ENCODE measurements at regions not wholly inside any gene's neighbourhood (a gene's known extent, or its start where the extent isn't known, plus 50 kb on each side); places are given as distances from the start of the nearest gene placed in this dataset.

DNA sequence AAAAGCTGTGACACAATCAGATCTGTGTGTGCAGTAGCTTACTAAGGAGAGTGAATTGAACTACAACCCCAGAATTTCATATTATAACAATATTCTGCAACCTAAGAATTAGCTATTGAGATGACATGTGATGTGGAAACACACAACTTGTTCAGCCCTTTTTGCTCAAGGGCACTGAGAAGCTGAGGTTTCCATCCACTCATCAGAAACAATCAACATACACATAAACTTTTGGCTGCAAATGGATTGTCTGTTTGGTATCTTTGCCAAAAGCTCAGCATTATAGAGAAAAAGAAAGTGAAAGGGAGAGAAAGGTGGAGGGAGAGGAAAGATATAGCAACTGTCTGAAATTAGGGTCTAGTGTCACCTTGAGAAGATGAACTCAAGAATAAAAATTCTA lies 117.2 kb upstream of the KLF7 start:
- no peaks in the 10 kb centered on the region for H3K9me3 Mint-ChIP-seq
- Histone ChIP-seq H3K27ac (ENCODE audit: low read depth in 1 of 2, low read length in 2 of 2) (peak overlapping the region; percentile 34 to 78), H3K36me3 (replicated peaks in 1 of 2; ENCODE audit: control insufficient read depth in 1 of 2, insufficient read depth in 2 of 2, low read length in 2 of 2) (no peaks in the 10 kb centered on the region), H3K4me2 (replicated peaks; ENCODE audit: extremely low read depth, low read length, poor library complexity, severe bottlenecking) (peak overlapping the region; percentile 62), H4K20me1 (ENCODE audit: insufficient read depth, low read length) (no peaks in the 10 kb centered on the region), H3K27me3 (ENCODE audit: control insufficient read depth in 2 of 2, insufficient read depth in 2 of 2, low read length in 2 of 2) (no peaks in the 10 kb centered on the region), H3K9ac (ENCODE audit: insufficient read depth, low read length, poor library complexity, severe bottlenecking) (peak overlapping the region; percentile 43), H3K4me3 (replicated peaks in 1 of 3; ENCODE audit: low read depth in 2 of 3, low read length in 3 of 3) (peak overlapping the region in 2 of 3 experiments; percentile 21 to 49), H3K79me2 (ENCODE audit: insufficient read depth, low read length) (no peaks in the 10 kb centered on the region), H2AFZ (ENCODE audit: insufficient read depth, low read depth, low read length, poor library complexity, severe bottlenecking) (peak overlapping the region; percentile 70), H3K4me1 (ENCODE audit: control insufficient read depth in 1 of 2, insufficient read depth in 2 of 2, low read length in 2 of 2) (peaks cover 11 to 19% of the 10 kb centered on the region in 2 donors), H3K9me3 (replicated peaks in 1 of 2; ENCODE audit: control insufficient read depth in 1 of 2, insufficient read depth in 1 of 2, low read length in 2 of 2) (no peaks in the 10 kb centered on the region)
- no peak for DNase-seq
- H3K36me3 Mint-ChIP-seq, result no peaks in the 10 kb centered on the region
- intact Hi-C loops (cut with micrococcal nuclease), result no loop called here
- peaks cover 0 to 1% (median 0%) of the 10 kb centered on the region in 3 donors for H3K27me3 Mint-ChIP-seq (ENCODE audit: low read depth in 3 of 3)
- peak overlapping the region in 1 of 2 donors; percentile 82 for H3K4me3 Mint-ChIP-seq
- H3K4me1 Mint-ChIP-seq, result peaks cover 14% of the 10 kb centered on the region
- H3K27ac Mint-ChIP-seq, result peak overlapping the region; percentile 69 to 92 (median 83)
- TF ChIP-seq, protein P1, sequence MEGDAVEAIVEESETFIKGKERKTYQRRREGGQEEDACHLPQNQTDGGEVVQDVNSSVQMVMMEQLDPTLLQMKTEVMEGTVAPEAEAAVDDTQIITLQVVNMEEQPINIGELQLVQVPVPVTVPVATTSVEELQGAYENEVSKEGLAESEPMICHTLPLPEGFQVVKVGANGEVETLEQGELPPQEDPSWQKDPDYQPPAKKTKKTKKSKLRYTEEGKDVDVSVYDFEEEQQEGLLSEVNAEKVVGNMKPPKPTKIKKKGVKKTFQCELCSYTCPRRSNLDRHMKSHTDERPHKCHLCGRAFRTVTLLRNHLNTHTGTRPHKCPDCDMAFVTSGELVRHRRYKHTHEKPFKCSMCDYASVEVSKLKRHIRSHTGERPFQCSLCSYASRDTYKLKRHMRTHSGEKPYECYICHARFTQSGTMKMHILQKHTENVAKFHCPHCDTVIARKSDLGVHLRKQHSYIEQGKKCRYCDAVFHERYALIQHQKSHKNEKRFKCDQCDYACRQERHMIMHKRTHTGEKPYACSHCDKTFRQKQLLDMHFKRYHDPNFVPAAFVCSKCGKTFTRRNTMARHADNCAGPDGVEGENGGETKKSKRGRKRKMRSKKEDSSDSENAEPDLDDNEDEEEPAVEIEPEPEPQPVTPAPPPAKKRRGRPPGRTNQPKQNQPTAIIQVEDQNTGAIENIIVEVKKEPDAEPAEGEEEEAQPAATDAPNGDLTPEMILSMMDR (IDR thresholded peaks at IDR 0.05), result no peak

DNA sequence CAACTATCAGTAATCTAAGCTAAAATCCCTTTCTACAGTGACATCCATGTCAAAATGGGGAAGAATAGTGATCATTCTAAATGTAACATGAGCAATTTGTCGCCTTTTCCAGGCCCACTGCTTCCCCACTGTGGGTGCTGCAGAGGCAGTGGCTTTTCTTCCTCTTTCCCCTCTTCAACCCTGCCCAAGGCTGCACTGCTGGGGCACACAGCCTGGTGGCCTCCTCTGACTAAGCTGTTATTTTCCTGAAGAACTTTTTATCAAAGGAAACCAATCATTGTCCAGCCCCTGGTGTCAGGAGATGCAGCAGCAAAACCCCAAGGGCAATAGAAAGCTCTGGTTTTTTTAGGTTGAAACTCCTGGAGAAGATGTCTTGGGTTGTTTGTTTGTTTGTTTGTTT lies 117.6 kb upstream of the KLF7 start:
- Histone ChIP-seq H3K79me2 (ENCODE audit: insufficient read depth, low read length) (no peaks in the 10 kb centered on the region), H3K27me3 (ENCODE audit: control insufficient read depth in 2 of 2, insufficient read depth in 2 of 2, low read length in 2 of 2) (no peaks in the 10 kb centered on the region), H3K4me3 (replicated peaks in 1 of 3; ENCODE audit: low read depth in 2 of 3, low read length in 3 of 3) (peak overlapping the region in 2 of 3 experiments; percentile 21 to 49), H4K20me1 (ENCODE audit: insufficient read depth, low read length) (no peaks in the 10 kb centered on the region), H2AFZ (ENCODE audit: insufficient read depth, low read depth, low read length, poor library complexity, severe bottlenecking) (peak overlapping the region; percentile 70), H3K4me2 (replicated peaks; ENCODE audit: extremely low read depth, low read length, poor library complexity, severe bottlenecking) (peak overlapping the region; percentile 62), H3K27ac (ENCODE audit: low read depth in 1 of 2, low read length in 2 of 2) (peak overlapping the region; percentile 34 to 78), H3K4me1 (ENCODE audit: control insufficient read depth in 1 of 2, insufficient read depth in 2 of 2, low read length in 2 of 2) (peaks cover 11 to 19% of the 10 kb centered on the region in 2 donors), H3K9ac (ENCODE audit: insufficient read depth, low read length, poor library complexity, severe bottlenecking) (peak overlapping the region; percentile 43), H3K36me3 (replicated peaks in 1 of 2; ENCODE audit: control insufficient read depth in 1 of 2, insufficient read depth in 2 of 2, low read length in 2 of 2) (no peaks in the 10 kb centered on the region), H3K9me3 (replicated peaks in 1 of 2; ENCODE audit: control insufficient read depth in 1 of 2, insufficient read depth in 1 of 2, low read length in 2 of 2) (no peaks in the 10 kb centered on the region)
- Mint-ChIP-seq H3K36me3 (no peaks in the 10 kb centered on the region), H3K27me3 (ENCODE audit: low read depth in 3 of 3) (peaks cover 0 to 1% (median 0%) of the 10 kb centered on the region in 3 donors), H3K27ac (peak overlapping the region; percentile 69 to 92 (median 83)), H3K4me3 (peak overlapping the region in 1 of 2 donors; percentile 82), H3K4me1 (peaks cover 14% of the 10 kb centered on the region), H3K9me3 (no peaks in the 10 kb centered on the region)
- intact Hi-C loops (cut with micrococcal nuclease), result no loop called here
- peak; percentile 74 to 78 (median 75) for DNase-seq
- no CpG with 5 or more reads among the region's 1 CpG for WGBS (ENCODE audit: insufficient coverage)
- TF ChIP-seq, protein P1 (IDR thresholded peaks at IDR 0.05), result peak; percentile 25
